ENCODE measurements at regions not wholly inside any gene's neighbourhood (a gene's known extent, or its start where the extent isn't known, plus 50 kb on each side); places are given as distances from the start of the nearest gene placed in this dataset.

GRCh38 chr9:95669253-95669652 is 152.5 kb upstream of the PTCH1 start (continued):
- no peak for TF ChIP-seq ZNF462 (CRISPR knock-in tag; IDR thresholded peaks at IDR 0.05)

DNA sequence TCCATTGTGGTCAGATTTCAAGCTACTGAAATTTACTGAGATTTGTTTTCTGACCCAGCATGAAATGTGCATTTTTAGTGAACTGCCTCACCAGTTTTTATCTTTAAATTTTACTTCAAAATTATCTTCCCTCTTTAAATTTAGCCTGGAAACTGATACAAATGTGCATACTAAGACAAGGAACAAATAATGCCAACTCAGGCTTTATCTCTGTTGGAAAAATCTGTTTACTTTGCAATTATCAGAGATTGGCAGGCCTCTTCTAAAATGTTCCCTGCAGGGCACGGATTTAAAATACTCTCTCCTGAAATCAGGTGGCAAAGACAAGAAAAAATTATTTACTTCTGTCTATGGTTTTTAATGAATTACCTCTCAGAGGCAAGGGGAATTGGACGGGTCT is 151.0 kb upstream of the PTCH1 start:
- Histone ChIP-seq H3K36me3 (ENCODE audit: insufficient read depth) (no peaks in the 10 kb centered on the region), H4K20me1 (replicated peaks; ENCODE audit: insufficient read depth) (no peaks in the 10 kb centered on the region), H3K79me2 (replicated peaks; ENCODE audit: insufficient read depth) (no peaks in the 10 kb centered on the region), H3F3A (replicated peaks; ENCODE audit: low read depth) (no peaks in the 10 kb centered on the region), H3K4me1 (ENCODE audit: insufficient read depth) (peaks cover 37% of the 10 kb centered on the region), H3K27ac (ENCODE audit: low read depth) (no peak overlapping the region), H3K4me2 (no peak overlapping the region), H3K9me2 (ENCODE audit: insufficient read depth) (0 out of 2 replicates have a peak, but pooled peaks cover 5% of the 10 kb centered on the region), H3K4me3 (no peak overlapping the region), H3K27me3 (ENCODE audit: insufficient read depth) (no peaks in the 10 kb centered on the region), H2AFZ (no peak overlapping the region)
- no peaks in the 10 kb centered on the region for H3K36me3 Mint-ChIP-seq (ENCODE audit: low read depth)
- H3K9me3 Mint-ChIP-seq, result no peaks in the 10 kb centered on the region; the same call in none of the 3 replicates
- H3K27me3 Mint-ChIP-seq (ENCODE audit: insufficient read depth, low read depth, poor library complexity), result no peaks in the 10 kb centered on the region
- no peak overlapping the region for H3K27ac Mint-ChIP-seq
- H3K4me3 Mint-ChIP-seq, result no peak overlapping the region
- H3K4me1 Mint-ChIP-seq, result peaks cover 32% of the 10 kb centered on the region
- DNase-seq (ENCODE audit: low spot score) (no peak), ATAC-seq (no peak)
- TF ChIP-seq REST (IDR thresholded peaks at IDR 0.05; ENCODE audit: unreplicated experiment), result no peak
- TF ChIP-seq JUNB (IDR thresholded peaks at IDR 0.05; ENCODE audit: unreplicated experiment), result no peak

Measured in GM23338 (cell line).